DMS153 treated with DMSO at 0.1 percent for 48 hours (cell line): ENCODE measurements at regions not wholly inside any gene's neighbourhood (a gene's known extent, or its start where the extent isn't known, plus 50 kb on each side); places are given as distances from the start of the nearest gene placed in this dataset.

Experiments used
- DNase-seq: peaks from one replicate; lab custom pipeline; 2025; ENCODE audit not compliant: unreplicated experiment; lab: John Stamatoyannopoulos, UW

DNA sequence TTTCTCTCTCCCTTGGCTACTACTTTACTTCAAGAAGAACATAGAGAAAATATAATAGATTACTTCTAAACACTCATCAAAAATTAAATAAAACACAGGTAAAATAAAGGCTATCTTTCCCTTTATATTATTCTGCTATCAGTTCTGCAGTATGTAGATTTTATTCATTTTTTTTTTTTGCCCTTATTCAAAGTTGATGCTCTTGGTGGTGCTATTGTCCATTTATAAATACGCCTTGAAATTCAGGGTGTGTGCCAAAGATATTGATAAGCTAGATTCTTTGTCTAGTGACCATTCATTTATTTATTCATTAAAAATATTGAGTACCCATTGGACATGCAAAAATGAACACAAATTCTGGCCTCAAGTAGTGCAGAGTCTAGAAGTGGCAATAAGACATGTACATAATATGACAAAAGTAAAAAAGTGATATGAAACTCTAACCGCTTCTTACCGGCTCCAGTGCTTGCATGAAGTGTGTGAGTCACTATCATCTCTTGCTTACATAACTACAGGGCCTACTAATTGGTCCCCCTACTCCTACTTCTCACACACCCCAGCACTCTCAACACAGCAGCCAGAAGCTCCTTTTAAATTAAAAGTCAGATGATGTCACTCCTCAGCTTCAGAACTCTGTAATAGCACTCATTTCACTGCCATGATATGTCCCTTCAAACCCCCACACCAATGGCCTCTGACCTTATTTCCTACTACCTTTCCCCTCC is 208.3 kb upstream of the FANCL start:
- DNase-seq = no peak

DNA sequence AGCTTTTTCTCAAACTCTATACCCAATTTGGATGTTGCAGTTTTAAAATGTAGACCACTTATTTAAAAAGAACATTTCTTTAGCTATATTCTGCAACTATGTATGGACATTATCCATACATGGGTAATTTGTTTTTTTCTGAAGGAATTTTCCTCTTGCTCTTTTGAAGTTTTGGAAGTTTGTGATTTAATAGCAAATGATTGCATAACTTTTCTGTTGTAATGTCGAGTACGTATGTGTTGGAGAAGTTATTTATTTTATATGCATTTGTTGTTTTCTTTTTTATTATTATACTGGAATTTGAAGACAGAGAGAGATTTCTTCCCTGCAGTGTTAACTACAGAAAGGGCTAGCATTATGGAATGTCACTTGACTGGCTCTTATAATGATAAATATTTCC is 207.7 kb upstream of the FANCL start:
- no peak for DNase-seq

DNA sequence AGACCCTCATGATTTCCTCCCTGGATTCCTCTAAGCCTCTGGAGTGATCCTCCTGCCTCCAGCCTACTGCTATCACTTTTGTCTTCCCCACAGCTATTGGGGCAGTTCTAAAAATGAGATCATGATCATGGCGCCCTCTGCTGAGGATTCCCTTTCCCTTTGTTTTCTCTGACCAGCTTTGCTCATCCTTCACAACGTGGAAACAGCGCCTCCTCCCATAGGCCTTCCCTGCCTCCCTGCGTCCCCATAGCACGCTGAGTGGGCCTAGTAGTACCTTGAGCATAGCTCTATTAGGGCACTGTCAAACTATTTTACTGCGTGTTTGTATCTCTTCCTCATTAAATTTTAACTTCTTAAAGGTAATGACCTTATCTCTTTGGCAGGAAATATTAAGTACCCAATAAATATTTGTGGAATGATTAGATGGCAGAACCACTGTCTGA is 207.0 kb upstream of the FANCL start:
- DNase-seq = peak; percentile 91

DNA sequence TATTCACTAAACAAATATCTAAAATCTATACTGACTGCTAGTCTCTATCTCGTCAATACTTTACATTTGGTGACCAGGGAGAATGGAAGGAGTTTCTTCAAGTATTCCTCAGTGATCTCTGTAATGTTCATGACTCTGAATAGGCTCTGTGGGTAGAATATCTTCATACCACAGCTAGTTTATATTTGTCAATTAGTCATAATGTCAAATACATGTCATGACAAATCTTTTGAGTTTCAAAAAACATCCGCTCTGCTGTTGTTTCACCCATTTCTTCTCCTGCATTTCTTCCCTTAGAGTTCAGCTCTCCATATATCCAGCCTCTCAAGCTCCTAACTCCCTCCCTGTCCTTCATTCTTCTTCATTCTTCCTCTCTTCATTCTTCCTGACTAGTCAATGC is 206.5 kb upstream of the FANCL start:
- DNase-seq = no peak

DNA sequence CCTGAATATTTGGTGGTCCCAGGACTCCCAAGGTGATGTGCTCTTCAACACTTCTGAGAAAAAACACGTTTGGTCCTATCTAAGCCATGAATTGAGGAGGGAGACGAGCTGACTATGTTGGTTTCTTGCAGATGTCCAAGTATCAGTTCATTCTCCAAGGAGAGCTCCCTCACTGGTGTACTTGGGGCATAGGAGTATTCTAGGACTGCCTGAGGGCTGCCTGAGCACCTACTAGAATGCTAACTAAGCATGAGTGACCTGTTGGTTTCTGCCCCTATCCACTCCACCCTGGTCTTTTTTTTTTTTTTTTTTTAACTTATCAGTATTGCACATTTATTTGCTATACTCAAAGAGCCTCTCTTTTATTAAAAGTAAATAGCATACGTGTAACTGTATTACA is 200.5 kb upstream of the FANCL start:
- no peak for DNase-seq

DNA sequence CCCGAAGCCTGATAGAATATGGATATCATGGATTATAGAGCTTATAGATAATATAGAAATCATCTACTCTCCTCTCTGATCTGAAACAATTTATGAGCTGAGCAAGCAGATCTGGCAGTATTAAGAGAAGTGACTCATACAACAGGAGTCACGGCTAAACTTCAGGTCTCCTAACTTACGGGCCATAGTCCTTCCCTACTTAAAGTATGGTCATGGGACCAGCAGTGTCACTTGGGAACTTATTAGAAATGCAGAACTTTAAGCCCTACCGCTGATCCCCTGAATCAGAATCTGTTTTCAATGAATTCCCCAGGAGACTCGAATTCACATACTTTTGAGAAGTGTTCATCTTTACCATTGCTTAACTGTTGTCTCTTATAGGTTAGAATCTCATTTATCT is 195.7 kb upstream of the FANCL start:
- DNase-seq = no peak

DNA sequence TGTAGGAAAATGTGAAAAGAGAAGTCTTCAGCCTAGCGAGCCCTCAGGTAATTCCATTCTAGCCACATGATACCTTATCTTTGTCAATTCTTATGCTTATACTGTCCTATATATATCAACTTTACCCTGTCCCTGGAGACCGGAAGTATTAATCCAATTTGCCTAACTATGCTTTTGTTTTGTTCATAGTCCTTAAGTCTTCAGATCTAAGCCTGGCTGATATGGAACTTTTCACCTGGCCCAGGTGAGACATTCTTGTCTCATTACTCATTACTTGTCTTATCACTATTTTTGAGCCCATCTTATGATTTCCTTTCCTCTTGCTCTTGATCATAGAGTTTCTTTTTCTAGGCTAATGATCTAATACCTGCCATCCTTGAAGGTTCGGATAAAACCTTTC is 194.1 kb upstream of the FANCL start:
- DNase-seq = no peak

DNA sequence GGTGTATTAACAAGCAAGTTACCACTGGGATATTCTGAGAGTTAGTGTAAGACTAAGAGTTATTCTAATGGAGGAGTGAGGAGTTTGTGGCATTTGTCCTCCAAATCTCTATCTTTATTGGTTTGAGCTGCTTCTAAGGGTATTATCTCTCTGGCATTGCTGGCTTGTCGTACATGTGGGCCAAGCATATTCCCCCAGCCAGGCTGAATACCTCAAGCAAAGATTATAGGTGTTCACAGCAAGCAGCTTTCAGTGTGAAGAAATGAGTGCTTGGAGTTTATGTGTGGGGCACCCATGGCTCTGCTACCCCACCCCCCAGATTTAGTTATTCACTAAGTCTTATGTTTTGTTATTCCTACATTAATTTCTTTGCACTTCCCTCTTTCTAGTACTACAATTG is 193.6 kb upstream of the FANCL start:
- DNase-seq = no peak

DNA sequence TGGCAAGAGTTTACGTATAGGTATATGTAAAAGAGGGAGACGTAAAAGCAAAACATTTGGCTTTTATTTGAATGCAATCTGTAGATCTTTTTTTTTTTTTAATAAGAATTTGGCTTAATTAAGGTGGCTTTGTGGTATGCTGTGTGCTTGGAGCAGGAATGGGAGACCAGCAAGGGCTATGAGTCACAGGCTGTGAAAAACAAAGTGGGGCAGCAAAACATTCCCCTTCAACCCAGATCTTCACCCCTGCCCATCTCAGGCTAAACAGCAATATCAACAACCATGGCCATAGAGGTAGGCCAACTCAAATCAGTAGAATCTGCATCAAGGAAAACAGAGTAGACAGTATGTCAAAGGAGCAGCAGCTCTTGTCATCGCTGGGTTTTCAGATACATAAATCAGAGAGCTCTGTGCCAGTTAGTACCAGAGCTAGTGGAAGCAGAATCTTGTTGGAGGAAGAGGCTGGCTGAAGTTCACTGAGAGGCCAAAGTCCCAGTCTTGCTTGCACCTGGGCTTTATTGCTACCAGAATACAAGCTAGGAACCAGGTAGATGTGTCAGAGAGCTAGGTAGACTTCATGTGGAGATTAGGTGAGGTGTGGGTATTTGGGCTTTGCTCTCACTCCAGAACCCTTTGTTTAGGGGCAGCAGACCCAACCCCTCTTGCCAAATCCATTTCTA is 191.5 kb upstream of the FANCL start:
- DNase-seq = no peak

DNA sequence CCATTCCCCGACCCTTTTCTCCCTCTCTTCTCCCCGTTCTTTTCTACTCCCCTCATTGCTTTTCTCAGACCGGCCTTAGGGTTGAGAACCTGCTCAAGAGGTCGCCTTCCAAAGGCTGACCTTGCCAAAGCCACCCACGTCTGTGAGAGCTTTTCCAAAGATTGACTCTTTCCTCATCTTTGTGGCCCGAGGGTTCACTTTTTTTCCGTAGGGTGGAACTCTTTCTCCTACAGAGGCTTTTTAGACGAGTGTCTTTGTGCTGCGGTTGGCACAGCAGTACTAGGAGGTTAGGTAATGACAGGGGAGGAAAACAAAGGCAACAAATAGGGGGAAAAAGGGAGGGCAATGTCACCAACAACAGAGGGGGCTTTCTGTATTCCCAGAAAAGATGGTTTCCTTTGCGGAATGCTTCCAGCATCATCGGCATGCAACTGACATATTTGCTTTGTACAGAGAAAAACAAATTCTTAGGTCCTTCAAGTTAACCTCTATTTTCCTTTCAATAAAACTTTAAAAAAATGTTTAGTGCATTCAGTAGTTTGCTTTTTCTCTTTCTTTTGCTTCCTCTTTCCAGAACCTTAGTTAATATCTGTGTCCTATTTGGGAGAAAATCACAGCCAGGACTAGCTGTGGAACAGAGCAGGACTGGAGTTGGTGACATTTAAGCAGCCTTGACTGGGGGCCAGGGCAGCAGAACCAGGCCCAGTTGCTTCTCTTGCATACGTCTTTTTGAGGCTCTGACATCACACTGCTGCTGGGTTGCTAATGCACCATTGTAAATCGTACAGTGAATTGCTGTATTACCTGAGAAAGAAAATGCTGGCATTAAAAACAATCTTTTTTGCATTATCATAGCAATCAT is 188.1 kb upstream of the FANCL start:
- DNase-seq = no peak

DNA sequence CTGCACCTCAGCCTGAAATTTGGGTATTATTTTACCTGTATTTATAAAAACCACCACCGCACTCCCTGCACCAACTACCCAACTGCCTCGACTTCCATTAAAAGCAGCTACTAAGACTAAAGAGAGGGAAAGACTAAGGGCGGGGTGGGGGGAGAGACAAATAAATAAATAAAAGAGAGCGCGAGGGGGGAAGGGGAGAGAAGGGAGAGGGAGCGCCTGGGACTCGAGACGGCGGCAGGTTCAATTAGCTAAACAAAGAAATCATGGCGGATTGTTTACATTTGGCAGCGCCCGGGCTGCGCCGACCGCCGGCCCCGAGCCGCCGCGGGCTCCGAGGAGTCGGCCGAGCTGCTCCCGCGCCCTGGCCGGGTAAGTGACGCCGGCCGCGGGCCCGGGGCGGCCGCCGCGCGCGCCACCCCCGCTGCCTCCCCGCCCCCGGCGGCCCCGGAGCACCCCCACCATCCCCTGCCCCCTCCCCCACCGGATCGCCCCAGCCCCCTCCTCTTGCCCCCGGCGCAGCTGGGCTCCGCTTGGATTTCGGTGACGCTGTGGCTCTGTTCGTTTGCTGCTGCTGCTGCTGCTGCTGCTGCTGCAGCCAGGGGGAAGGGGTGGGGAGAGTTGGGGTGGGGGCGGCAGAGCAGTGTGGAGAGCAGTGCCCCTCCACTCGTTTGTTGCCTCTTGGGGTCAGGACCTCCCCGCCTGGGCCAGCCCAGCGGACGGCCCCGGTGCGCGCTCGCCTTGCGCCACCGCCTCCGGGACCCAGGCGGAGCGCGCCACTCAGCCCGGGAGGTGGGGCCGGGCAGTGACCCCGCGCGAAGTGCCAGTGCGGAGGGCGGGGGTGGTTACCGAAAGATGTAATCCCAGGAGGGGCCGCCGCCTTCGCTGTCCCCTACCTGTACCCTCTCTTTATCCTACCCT is 187.2 kb upstream of the FANCL start:
- peak; percentile 28 for DNase-seq

DNA sequence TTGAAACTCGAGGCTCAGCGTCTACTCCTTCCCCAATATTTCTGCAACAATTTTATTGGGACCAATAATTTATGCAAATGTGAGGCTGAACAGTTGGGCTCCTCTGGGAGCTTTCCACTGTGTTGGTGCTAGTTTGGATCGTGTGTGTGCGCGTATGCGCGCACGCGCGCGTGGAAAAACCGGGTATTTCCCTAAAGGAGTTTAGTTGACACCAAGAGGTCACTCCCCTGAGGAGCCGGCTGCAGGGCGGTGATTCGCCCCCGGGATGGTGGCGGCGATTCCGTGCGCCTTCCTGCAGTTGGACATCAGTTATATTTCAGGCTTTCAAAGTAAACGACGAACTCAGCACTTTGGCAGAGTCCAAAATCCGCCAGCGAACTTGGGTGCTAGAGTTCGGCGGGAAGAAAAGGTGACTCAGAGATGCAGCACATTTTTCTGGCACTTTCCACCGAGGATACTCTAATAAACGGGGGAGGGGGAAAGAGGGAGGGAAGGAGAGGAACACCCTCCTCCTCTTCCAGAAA is 186.5 kb upstream of the FANCL start:
- DNase-seq = peak; percentile 28

DNA sequence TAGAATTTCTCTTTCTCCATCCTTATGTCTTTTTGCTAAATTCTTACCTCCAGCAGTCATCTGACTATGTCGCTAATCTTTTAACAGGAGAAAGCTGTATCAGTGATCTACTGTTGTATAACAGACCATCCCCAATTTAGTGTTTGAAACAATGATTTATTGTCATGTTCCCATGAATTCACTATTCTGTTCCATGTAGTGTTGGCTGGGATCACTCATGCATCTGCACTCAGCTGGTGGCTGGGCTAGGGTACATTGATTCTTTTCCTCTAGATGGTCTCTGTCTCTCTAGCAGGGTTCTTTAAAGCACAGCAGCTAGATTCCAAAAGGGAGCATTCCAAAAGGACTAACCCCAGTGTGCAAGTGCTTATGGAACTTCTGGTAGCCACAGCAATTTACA is 184.2 kb upstream of the FANCL start:
- no peak for DNase-seq

DNA sequence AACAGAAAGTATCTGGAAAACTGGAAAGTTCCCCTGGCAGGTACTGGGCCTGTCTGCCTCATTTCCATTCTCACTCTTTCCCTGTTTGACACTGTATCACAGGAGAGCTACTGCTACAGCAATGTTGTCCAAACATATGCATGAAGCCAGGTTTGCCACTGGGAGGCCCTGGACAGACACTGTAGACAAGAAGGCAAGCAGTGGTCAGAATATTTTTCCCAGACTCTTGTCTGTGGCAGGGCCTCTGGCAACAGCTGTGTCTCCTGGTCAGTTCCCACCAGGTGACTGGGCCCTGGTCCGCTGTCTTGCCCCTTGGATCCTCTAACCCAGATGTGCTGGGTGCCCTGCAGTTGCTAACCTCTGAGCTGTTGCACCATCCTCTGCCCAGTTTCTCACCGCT is 178.9 kb upstream of the FANCL start:
- no peak for DNase-seq

DNA sequence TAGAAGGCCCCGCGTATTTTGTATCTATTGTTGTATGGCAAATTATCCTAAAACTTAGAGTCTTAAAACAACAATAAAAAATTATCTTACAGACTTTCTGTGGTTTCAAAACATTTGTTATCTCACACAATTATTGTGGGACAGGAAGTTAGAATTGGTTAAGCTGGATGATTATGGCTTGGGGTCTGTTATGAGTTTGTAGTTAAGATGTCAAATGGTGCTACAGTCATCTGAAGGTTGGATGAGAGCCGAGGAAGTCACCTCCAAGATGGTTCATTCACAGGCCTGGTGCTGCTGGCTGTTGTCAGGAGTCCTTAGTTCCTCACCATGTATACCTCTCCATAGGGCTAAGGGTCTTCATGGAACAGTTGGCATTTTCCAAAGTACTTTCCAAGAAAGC is 175.6 kb upstream of the FANCL start:
- DNase-seq = no peak

DNA sequence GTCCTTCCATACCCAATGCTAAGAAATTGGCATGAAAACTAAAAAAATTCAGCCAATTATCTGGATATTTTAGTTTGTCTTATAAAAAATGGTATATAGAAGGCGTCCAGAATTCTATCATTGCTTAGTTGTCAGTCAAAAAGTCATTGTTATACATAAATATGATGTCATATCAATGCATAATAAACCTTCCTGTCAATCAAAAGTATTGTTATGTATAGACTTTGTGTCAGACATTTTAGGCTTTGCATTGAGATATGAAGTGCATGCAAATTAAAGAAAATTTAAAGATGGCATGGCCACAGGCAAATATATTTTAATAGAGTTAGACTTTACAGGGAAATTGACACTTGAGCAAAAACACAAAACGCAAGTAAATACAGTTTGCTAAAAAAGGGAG is 173.4 kb upstream of the FANCL start:
- DNase-seq = no peak

DNA sequence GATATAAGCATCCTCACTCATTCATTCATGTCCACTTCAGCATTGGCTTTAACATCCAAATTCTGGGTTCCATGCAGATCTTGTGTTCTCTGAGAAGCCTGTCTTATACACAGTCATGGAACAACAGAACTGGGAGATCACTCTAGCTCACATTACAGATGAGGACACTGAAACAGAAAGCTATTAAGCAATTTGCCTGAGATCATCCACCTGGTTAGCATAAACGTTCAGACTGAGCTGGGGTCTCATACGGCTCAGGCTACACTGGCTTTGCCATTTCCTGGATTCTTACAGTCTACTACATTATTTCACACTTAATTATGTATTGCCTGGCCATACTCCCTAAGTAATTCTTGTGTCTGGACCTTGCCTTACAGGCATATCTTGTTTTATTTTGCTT is 169.4 kb upstream of the FANCL start:
- DNase-seq = no peak

DNA sequence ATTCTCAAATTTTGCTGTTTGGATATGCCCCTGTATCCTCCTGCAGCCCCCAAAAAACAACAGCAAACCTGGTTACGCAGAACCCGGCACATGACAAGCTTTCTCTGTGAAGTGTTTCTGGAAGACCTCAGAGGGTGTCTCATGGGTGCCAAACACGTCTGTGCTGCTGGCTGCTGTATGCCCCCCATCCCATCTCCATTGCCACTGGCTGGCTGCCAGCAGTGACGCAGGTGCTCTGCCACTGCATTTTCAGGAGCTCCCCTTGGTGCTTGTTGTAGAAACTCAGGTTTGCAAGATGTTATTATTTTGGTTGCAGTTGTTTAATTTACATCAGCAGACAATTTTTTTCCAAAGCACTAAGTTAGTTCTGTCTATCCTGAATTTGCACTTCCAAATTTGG is 166.4 kb upstream of the FANCL start:
- DNase-seq = no peak

DNA sequence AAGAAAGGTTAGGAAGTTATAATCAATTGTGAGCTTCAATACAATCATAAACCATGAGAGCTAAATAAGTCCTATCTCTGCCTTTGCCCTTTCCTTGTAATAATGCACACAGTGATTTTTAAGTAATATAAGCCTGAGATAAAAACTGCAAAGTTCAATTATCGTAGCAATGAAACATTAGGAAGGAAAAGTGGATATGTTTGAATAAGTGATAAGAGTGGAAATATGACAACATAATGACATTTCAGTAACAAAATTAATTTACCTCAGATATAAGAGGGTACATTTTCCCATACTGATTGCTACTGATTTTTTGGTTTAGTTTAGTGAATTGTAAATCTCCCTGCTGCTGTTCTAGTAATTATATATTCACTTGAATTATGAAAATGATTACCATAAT is 164.2 kb upstream of the FANCL start:
- no peak for DNase-seq

DNA sequence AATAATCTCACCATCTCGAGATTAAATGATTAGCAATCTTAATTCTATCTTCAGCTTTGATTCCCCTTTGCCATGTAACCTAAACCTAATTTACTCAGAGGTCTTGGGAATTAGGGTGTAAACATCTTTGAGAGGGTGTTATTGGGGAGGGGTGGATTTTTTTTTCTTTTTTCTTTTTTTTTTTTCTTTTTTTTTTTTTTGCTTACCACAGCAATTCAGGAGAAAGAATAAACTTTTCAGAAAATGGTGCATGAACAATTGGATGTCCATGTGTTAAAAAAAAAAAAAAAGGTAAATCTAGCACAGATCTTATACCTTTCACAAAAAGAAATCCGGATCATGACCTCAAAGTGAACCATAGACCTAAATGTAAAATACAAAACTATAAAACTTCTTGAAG is 160.8 kb upstream of the FANCL start:
- DNase-seq = no peak

DNA sequence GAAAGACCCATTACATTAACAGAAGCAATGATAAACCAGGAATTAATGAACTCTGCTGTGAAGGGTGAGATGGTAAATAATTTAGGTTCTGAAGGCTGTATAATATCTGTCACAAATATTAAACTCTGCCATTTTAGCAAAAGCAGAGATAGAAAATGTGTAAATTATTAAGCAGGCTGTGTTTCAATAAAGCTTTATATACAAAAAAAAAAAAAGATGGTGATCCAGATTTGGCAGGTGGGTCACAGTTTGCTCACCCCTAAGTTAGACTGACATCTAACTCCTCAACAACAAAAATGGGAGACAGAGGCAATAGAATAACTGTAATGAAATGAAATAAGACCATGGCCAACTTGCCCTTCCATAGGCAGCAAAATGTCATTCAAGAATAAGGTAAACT is 157.3 kb upstream of the FANCL start:
- DNase-seq = no peak
